GM18861 (cell line): ENCODE measurements at regions not wholly inside any gene's neighbourhood (a gene's known extent, or its start where the extent isn't known, plus 50 kb on each side); places are given as distances from the start of the nearest gene placed in this dataset.
A peak's percentile ranks its signal among the peaks of the same experiment; 100 is the strongest.
"Not testable (repeated sequence)": the region's sequence is repeated elsewhere in the genome, so short reads cannot be mapped to it uniquely, and the experiment has no call there.

Experiments used
- ATAC-seq: cut with Tn5 transposase; IDR thresholded peaks from one replicate; pipeline ENCODE4 v1.9.1; 2021; ENCODE audit not compliant: unreplicated experiment

GRCh38 chr4:89506866-89507491 is 199.4 kb upstream of the GPRIN3 start:
- ATAC-seq: no peak

- no peak for ATAC-seq
These were observed 195.0 kb upstream of the GPRIN3 start for GRCh38 chr4:89502581-89502980.

- ATAC-seq: no peak
These were observed 190.1 kb upstream of the GPRIN3 start for GRCh38 chr4:89497517-89498308.

- ATAC-seq: no peak
These were observed 189.3 kb upstream of the GPRIN3 start for GRCh38 chr4:89496851-89497250.

GRCh38 chr4:89493367-89493766 is 185.8 kb upstream of the GPRIN3 start:
- ATAC-seq: no peak

GRCh38 chr4:89492581-89493071 is 185.0 kb upstream of the GPRIN3 start:
- no peak for ATAC-seq

- no peak for ATAC-seq
These were observed 184.2 kb upstream of the GPRIN3 start for GRCh38 chr4:89491761-89492160.

GRCh38 chr4:89489921-89490431 is 182.4 kb upstream of the GPRIN3 start:
- ATAC-seq: not testable (repeated sequence)

GRCh38 chr4:89489338-89489771 is 181.8 kb upstream of the GPRIN3 start:
- ATAC-seq: no peak

- ATAC-seq: no peak
These were observed 181.1 kb upstream of the GPRIN3 start for GRCh38 chr4:89488736-89489135.

- ATAC-seq: no peak
These were observed 179.1 kb upstream of the GPRIN3 start for GRCh38 chr4:89486673-89487072.

GRCh38 chr4:89486042-89486441 is 178.4 kb upstream of the GPRIN3 start:
- ATAC-seq: no peak

- no peak for ATAC-seq
These were observed 176.2 kb upstream of the GPRIN3 start for GRCh38 chr4:89483833-89484232.

- no peak for ATAC-seq
These were observed 175.5 kb upstream of the GPRIN3 start for GRCh38 chr4:89482926-89483595.

GRCh38 chr4:89482251-89482650 is 174.7 kb upstream of the GPRIN3 start:
- peak; percentile 94 for ATAC-seq

GRCh38 chr4:89469930-89470375 is 162.4 kb upstream of the GPRIN3 start:
- ATAC-seq: peak; percentile 78

GRCh38 chr4:89469516-89469915 is 161.9 kb upstream of the GPRIN3 start:
- ATAC-seq: no peak

- no peak for ATAC-seq
These were observed 161.0 kb upstream of the GPRIN3 start for GRCh38 chr4:89468602-89469001.

GRCh38 chr4:89463341-89463740 is 155.7 kb upstream of the GPRIN3 start:
- no peak for ATAC-seq

GRCh38 chr4:89447543-89447942 is 139.9 kb upstream of the GPRIN3 start:
- ATAC-seq: no peak

- no peak for ATAC-seq
These were observed 138.6 kb upstream of the GPRIN3 start for GRCh38 chr4:89446193-89446592.
